OCI-LY1 (cell line): ENCODE measurements at regions not wholly inside any gene's neighbourhood (a gene's known extent, or its start where the extent isn't known, plus 50 kb on each side); places are given as distances from the start of the nearest gene placed in this dataset.

Experiments used
- H2AFZ ChIP-seq: fragments of 200-600 bp; sonication (generic), shearing (Covaris generic); 2 replicates; pipeline ENCODE4 v1.6.0; 2014; ENCODE audit warnings: antibody characterized with exemption, mild to moderate bottlenecking, low read length
- H3F3A ChIP-seq: fragments of 200-600 bp; sonication (generic), shearing (Covaris generic); 2 replicates; pipeline ENCODE4 v1.6.0; 2014; ENCODE audit warnings: mild to moderate bottlenecking, antibody characterized with exemption, low read length, moderate library complexity; ENCODE audit not compliant: insufficient read depth
- H3K27ac ChIP-seq: fragments of 200-600 bp; sonication (generic); 2 replicates; pipeline ENCODE4 v1.5.1; 2014; ENCODE audit warnings: low read length, mixed run types, mild to moderate bottlenecking, low read depth; ENCODE audit not compliant: poor library complexity, severe bottlenecking
- H3K27me3 ChIP-seq: fragments of 200-600 bp; sonication (generic); 2 replicates; pipeline ENCODE4 v1.6.0; 2014; ENCODE audit warnings: antibody characterized with exemption, mild to moderate bottlenecking, low read length, moderate library complexity; ENCODE audit not compliant: insufficient read depth
- H3K36me3 ChIP-seq: fragments of 200-600 bp; sonication (generic); 2 replicates; pipeline ENCODE4 v1.6.1; 2014; ENCODE audit warnings: mild to moderate bottlenecking, antibody characterized with exemption, low read length, moderate library complexity, mixed read lengths; ENCODE audit not compliant: insufficient read depth
- H3K4me1 ChIP-seq: fragments of 200-600 bp; sonication (generic); 2 replicates; pipeline ENCODE4 v1.5.1; 2014; ENCODE audit warnings: mild to moderate bottlenecking, low read length, moderate library complexity; ENCODE audit not compliant: insufficient read depth, severe bottlenecking
- H3K4me2 ChIP-seq: fragments of 200-600 bp; sonication (generic), shearing (Covaris generic); 2 replicates; pipeline ENCODE4 v1.6.1; 2014; ENCODE audit warnings: low read length
- H3K4me3 ChIP-seq: fragments of 200-600 bp; sonication (generic); 2 replicates; pipeline ENCODE4 v1.5.1; 2014; ENCODE audit warnings: low read length, low read depth, mild to moderate bottlenecking, mixed read lengths; ENCODE audit not compliant: poor library complexity, severe bottlenecking
- H3K79me2 ChIP-seq: fragments of 200-600 bp; shearing (Covaris generic); 2 replicates; pipeline ENCODE4 v1.6.1; 2016; ENCODE audit warnings: mixed run types, low read length, mixed read lengths; ENCODE audit not compliant: insufficient read depth
- H3K9ac ChIP-seq: fragments of 200-600 bp; sonication (generic), shearing (Covaris generic); 2 replicates; pipeline ENCODE4 v1.6.1; 2014; ENCODE audit warnings: mild to moderate bottlenecking, low read length, mixed read lengths
- H3K9me2 ChIP-seq: fragments of 200-600 bp; sonication (generic), shearing (Covaris generic); 2 replicates; pipeline ENCODE4 v1.6.1; 2014; ENCODE audit warnings: low read depth, mild to moderate bottlenecking, low read length, mixed read lengths
- H3K9me3 ChIP-seq: fragments of 200-600 bp; shearing (Covaris generic); 2 replicates; pipeline ENCODE4 v1.6.1; 2014; ENCODE audit warnings: low read length, mixed read lengths
- H4K20me1 ChIP-seq: fragments of 200-600 bp; sonication (generic), shearing (Covaris generic); 2 replicates; pipeline ENCODE4 v1.6.0; 2016; ENCODE audit warnings: mild to moderate bottlenecking, low read length; ENCODE audit not compliant: insufficient read depth
- CTCF ChIP-seq: fragments of 200-600 bp; sonication (generic), shearing (Covaris generic); IDR thresholded peaks from 2 replicates; pipeline ENCODE4 v1.5.1; 2017; ENCODE audit warnings: mild to moderate bottlenecking, antibody characterized with exemption, low read length, moderate library complexity, mixed read lengths
- EZH2 ChIP-seq: fragments of 200-600 bp; sonication (generic), shearing (Covaris generic); IDR thresholded peaks from 2 replicates; pipeline ENCODE4 v1.8.0; 2017; ENCODE audit warnings: borderline replicate concordance, mixed run types, mild to moderate bottlenecking, antibody characterized with exemption, low read length, moderate library complexity, mixed read lengths

DNA sequence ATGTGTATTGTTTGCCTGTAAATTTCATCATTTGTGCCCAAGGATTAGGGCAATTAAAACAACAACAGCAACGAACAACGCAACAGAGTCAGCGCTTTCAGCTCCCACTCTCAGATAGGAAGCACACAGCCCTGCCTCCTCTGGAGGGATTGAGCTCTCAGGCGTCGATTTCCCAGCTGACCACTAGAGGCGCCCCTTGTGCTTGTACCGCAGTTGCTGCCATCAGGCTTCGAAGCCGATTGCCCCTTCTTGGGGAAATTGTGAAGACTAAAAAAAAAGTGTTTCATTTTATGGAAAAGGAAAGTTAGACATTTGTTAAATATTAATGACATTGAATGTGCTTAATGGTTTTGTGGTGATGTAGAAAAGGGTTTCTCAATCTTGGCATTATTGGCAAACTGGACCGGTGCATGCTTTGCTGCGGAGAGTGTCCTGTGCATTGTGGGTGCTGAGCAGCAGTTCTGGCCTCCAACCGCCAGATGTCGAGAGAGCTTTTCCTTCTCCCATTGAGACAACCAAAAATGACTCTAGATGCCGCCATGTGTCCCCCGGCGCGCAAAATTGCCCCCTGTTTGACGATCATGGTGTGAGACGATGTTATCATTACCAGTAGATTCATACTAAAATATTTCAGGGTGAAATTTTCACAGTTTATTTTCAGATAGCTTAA is 650.4 kb upstream of the RBFOX1 start:
- Histone ChIP-seq H3F3A (no peaks in the 10 kb centered on the region), H3K27ac (no peak overlapping the region)

DNA sequence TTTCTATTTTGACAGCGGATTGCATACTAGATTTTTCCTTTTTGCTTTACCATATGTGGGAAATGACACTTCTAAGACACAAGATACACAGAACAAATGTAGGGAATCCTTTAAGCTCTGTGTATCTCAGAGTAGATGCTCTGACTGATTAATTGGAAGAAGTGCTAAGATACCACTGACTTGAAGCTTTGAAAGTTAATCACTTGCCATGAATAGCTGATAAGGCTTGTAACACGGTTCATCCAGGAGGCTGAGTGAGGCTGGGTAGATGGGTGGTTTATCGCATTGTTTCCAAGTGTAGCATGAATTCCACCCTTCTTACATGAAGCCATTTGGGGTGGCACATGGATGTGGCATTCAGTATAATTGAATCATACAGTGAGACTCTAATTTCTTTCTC is 654.1 kb upstream of the RBFOX1 start:
- no peaks in the 10 kb centered on the region for H3K79me2 ChIP-seq
- H3K9me2 ChIP-seq, result no peaks in the 10 kb centered on the region
- H3K4me1 ChIP-seq, result no peaks in the 10 kb centered on the region
- TF ChIP-seq EZH2 (no peak), CTCF (no peak)
- no peaks in the 10 kb centered on the region for H3K9me3 ChIP-seq
- H3K36me3 ChIP-seq, result no peaks in the 10 kb centered on the region
- H2AFZ ChIP-seq, result no peak overlapping the region
- no peak overlapping the region for H3K9ac ChIP-seq
- no peak overlapping the region for H3K4me2 ChIP-seq
- no peaks in the 10 kb centered on the region for H3K27me3 ChIP-seq
- H3K27ac ChIP-seq, result no peak overlapping the region
- no peaks in the 10 kb centered on the region for H3F3A ChIP-seq
- no peaks in the 10 kb centered on the region for H4K20me1 ChIP-seq
- no peak overlapping the region for H3K4me3 ChIP-seq

More for the DNA sequence above, 650.4 kb upstream of the RBFOX1 start:
- Histone ChIP-seq H3K79me2 (no peaks in the 10 kb centered on the region), H4K20me1 (no peaks in the 10 kb centered on the region), H3K9me2 (no peaks in the 10 kb centered on the region), H3K9me3 (no peaks in the 10 kb centered on the region), H3K4me2 (no peak overlapping the region), H3K4me3 (no peak overlapping the region), H3K4me1 (no peaks in the 10 kb centered on the region), H3K9ac (no peak overlapping the region), H3K27me3 (no peaks in the 10 kb centered on the region), H3K36me3 (no peaks in the 10 kb centered on the region), H2AFZ (no peak overlapping the region)
- TF ChIP-seq CTCF, result peak; percentile 81
- no peak for TF ChIP-seq EZH2

- Histone ChIP-seq H3K9me2 (no peaks in the 10 kb centered on the region), H3F3A (no peaks in the 10 kb centered on the region), H3K4me1 (no peaks in the 10 kb centered on the region), H3K4me3 (no peak overlapping the region), H3K79me2 (no peaks in the 10 kb centered on the region), H3K36me3 (no peaks in the 10 kb centered on the region), H3K9me3 (no peaks in the 10 kb centered on the region), H3K27me3 (no peaks in the 10 kb centered on the region), H3K27ac (no peak overlapping the region), H3K4me2 (no peak overlapping the region), H4K20me1 (no peaks in the 10 kb centered on the region), H2AFZ (no peak overlapping the region), H3K9ac (no peak overlapping the region)
- TF ChIP-seq CTCF, result no peak
- no peak for TF ChIP-seq EZH2
Measured at GRCh38 chr16:6674071-6674470, 658.6 kb upstream of the RBFOX1 start.
